Spleen (tissue), 7 donors: ENCODE measurements at regions not wholly inside any gene's neighbourhood (a gene's known extent, or its start where the extent isn't known, plus 50 kb on each side); places are given as distances from the start of the nearest gene placed in this dataset.

Experiments
- POLR2A ChIP-seq, 3 donors: fragments of 450-650 bp; IDR thresholded peaks; one replicate each; pipeline ENCODE4 v1.5.1; 2017; ENCODE audit warnings: antibody characterized with exemption in 3 of 3, mild to moderate bottlenecking in 1 of 3
- TF ChIP-seq, protein P1 (sequence below), 11 experiments: fragments of 200-600 bp in 7 of 11; fragments of 450-650 bp in 4 of 11; sonication (generic) in 4 of 11; IDR thresholded peaks in 8 of 11; conservative IDR thresholded peaks in 3 of 11; 1 replicate in 7 of 11; 2 replicates in 4 of 11; pipeline versions ENCODE4 v1.4.0 to v1.8.0; 2016 to 2021; ENCODE audit warnings: antibody characterized with exemption in 11 of 11, inconsistent platforms in 4 of 11, mild to moderate bottlenecking in 1 of 11
- donor health status: DM: no; HTN: no; CAD: no; lungs with moderate emphysema.
- donor health status: DM: no; HTN: no; CAD: no.
- donor health status: DM: no; HTN: no; CAD: no.

DNA sequence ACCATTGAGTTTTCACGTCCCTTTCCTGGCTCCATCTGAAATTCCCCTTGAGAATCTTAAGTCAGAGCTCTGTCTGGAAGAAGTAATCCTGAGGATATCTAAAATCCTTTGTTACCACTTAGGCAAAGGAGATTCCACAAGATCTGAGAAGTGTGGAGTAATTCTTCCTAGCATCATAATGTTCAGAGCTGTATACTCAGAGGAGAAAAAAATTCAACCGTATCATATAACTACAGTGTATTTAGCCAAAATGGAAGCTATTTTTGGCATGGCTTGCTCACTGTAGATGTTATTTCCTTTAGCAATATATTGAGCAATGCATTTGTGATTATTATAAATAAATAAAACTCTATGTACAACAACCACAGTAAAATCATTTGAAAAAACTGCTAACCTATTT is 1858.4 kb downstream of the EFNA5 start:
- no peak for TF ChIP-seq POLR2A (IDR thresholded peaks at IDR 0.05)
- TF ChIP-seq, protein P1, sequence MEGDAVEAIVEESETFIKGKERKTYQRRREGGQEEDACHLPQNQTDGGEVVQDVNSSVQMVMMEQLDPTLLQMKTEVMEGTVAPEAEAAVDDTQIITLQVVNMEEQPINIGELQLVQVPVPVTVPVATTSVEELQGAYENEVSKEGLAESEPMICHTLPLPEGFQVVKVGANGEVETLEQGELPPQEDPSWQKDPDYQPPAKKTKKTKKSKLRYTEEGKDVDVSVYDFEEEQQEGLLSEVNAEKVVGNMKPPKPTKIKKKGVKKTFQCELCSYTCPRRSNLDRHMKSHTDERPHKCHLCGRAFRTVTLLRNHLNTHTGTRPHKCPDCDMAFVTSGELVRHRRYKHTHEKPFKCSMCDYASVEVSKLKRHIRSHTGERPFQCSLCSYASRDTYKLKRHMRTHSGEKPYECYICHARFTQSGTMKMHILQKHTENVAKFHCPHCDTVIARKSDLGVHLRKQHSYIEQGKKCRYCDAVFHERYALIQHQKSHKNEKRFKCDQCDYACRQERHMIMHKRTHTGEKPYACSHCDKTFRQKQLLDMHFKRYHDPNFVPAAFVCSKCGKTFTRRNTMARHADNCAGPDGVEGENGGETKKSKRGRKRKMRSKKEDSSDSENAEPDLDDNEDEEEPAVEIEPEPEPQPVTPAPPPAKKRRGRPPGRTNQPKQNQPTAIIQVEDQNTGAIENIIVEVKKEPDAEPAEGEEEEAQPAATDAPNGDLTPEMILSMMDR (IDR thresholded peaks at IDR 0.05 in 8 of 11, conservative IDR thresholded peaks at IDR 0.05 in 3 of 11): no peak
